ENCODE measurements at regions not wholly inside any gene's neighbourhood (a gene's known extent, or its start where the extent isn't known, plus 50 kb on each side); places are given as distances from the start of the nearest gene placed in this dataset.

- TF ChIP-seq EZH2phosphoT487 (IDR thresholded peaks at IDR 0.05; ENCODE audit: low read depth, severe bottlenecking, unreplicated experiment): no peak
- TF ChIP-seq CTCF (IDR thresholded peaks at IDR 0.05; ENCODE audit: poor library complexity): no peak
These were observed 246.3 kb upstream of the MAP3K1 start for GRCh38 chr5:56569076-56569475.
